Breast epithelium (tissue), 4 donors: ENCODE measurements at regions not wholly inside any gene's neighbourhood (a gene's known extent, or its start where the extent isn't known, plus 50 kb on each side); places are given as distances from the start of the nearest gene placed in this dataset.

ENCODE experiments used
- DNase-seq, 2 donors: peaks; one replicate each; pipeline ENCODE4 v3.0.0-alpha.2; 2019; ENCODE audit warnings: low spot score in 2 of 2
- H3K27ac ChIP-seq, 2 donors: fragments of 200-600 bp; sonication (generic) in 1 of 2; one replicate each; pipeline ENCODE4 v1.5.1; 2016 to 2019; ENCODE audit warnings: mild to moderate bottlenecking in 1 of 2
- H3K27me3 ChIP-seq, 2 donors: fragments of 200-600 bp; sonication (generic) in 1 of 2; one replicate each; pipeline versions ENCODE4 v1.5.1 to v1.6.0; 2017 to 2019; ENCODE audit warnings: control low read depth in 1 of 2, mild to moderate bottlenecking in 1 of 2
- H3K36me3 ChIP-seq: fragments of 200-600 bp; one replicate; pipeline ENCODE4 v1.5.1; 2019
- H3K4me1 ChIP-seq, 2 donors: fragments of 200-600 bp; sonication (generic); one replicate each; pipeline ENCODE4 v1.5.1; 2016 to 2019; ENCODE audit warnings: control low read depth in 1 of 2
- H3K4me3 ChIP-seq, 3 donors: fragments of 200-600 bp; sonication (generic); 1 replicate in 2 of 3; 2 replicates in 1 of 3; pipeline ENCODE4 v1.5.1; 2016 to 2019; ENCODE audit warnings: mild to moderate bottlenecking in 3 of 3, moderate library complexity in 2 of 3
- H3K9me3 ChIP-seq, 2 donors: fragments of 200-600 bp; sonication (generic) in 1 of 2; one replicate each; pipeline ENCODE4 v1.5.1; 2016 to 2019; ENCODE audit warnings: control low read depth in 1 of 2
- CTCF ChIP-seq, 3 donors: fragments of 450-650 bp; IDR thresholded peaks; one replicate each; pipeline ENCODE4 v1.5.1; 2016 to 2017; ENCODE audit warnings: antibody characterized with exemption in 3 of 3, mild to moderate bottlenecking in 3 of 3, moderate library complexity in 3 of 3
- POLR2A ChIP-seq: fragments of 450-650 bp; IDR thresholded peaks from one replicate; pipeline ENCODE4 v1.6.1; 2016; ENCODE audit warnings: antibody characterized with exemption, mild to moderate bottlenecking, moderate library complexity
- POLR2AphosphoS5 ChIP-seq, 3 donors: sonication (generic); formaldehyde crosslinking; IDR thresholded peaks; one replicate each; pipeline ENCODE4 v1.6.1; 2017; ENCODE audit warnings: antibody characterized with exemption in 3 of 3
- intact Hi-C: fragments of 100-400 bp; cut with DNase I; formaldehyde crosslinking; loops from one replicate; pipeline ENCODE4 v1.15.1; 2023; ENCODE audit warnings: low total_unique reads

GRCh38 chr4:1552451-1552850 is 131.7 kb downstream of the FAM53A start:
- Histone ChIP-seq H3K9me3 (no peaks in the 10 kb centered on the region), H3K27me3 (peaks cover 5 to 59% of the 10 kb centered on the region in 2 donors), H3K27ac (no peak overlapping the region), H3K4me3 (no peak overlapping the region), H3K4me1 (peaks cover 0 to 5% of the 10 kb centered on the region in 2 donors), H3K36me3 (no peaks in the 10 kb centered on the region)
- TF ChIP-seq POLR2AphosphoS5 (IDR thresholded peaks at IDR 0.05) (no peak), CTCF (IDR thresholded peaks at IDR 0.05) (no peak), POLR2A (no peak)
- intact Hi-C loops, result no loop called here
- no peak for DNase-seq

GRCh38 chr4:1551211-1551610 is 132.9 kb downstream of the FAM53A start:
- TF ChIP-seq POLR2AphosphoS5 (IDR thresholded peaks at IDR 0.05), result no peak
- TF ChIP-seq CTCF (IDR thresholded peaks at IDR 0.05), result no peak
- TF ChIP-seq POLR2A, result no peak
- no peak overlapping the region for H3K4me3 ChIP-seq
- peaks cover 2 to 50% of the 10 kb centered on the region in 2 donors for H3K27me3 ChIP-seq
- intact Hi-C loops, result no loop called here
- no peak overlapping the region for H3K27ac ChIP-seq
- peaks cover 0 to 5% of the 10 kb centered on the region in 2 donors for H3K4me1 ChIP-seq
- H3K36me3 ChIP-seq, result no peaks in the 10 kb centered on the region
- H3K9me3 ChIP-seq, result no peaks in the 10 kb centered on the region
- no peak for DNase-seq

GRCh38 chr4:1550122-1551070 is 133.7 kb downstream of the FAM53A start:
- Histone ChIP-seq H3K27ac (no peak overlapping the region), H3K36me3 (no peaks in the 10 kb centered on the region), H3K4me3 (no peak overlapping the region), H3K27me3 (peaks cover 2 to 45% of the 10 kb centered on the region in 2 donors), H3K4me1 (peaks cover 0 to 5% of the 10 kb centered on the region in 2 donors), H3K9me3 (no peaks in the 10 kb centered on the region)
- no peak for DNase-seq
- intact Hi-C loops, result no loop called here
- TF ChIP-seq POLR2A, result no peak
- no peak for TF ChIP-seq CTCF (IDR thresholded peaks at IDR 0.05)
- no peak for TF ChIP-seq POLR2AphosphoS5 (IDR thresholded peaks at IDR 0.05)

- H3K9me3 ChIP-seq, result no peaks in the 10 kb centered on the region
- H3K36me3 ChIP-seq, result no peaks in the 10 kb centered on the region
- H3K27ac ChIP-seq, result no peak overlapping the region
- TF ChIP-seq POLR2A, result no peak
- no peak for TF ChIP-seq CTCF (IDR thresholded peaks at IDR 0.05)
- no peak for TF ChIP-seq POLR2AphosphoS5 (IDR thresholded peaks at IDR 0.05)
- DNase-seq, result no peak
- H3K4me3 ChIP-seq, result no peak overlapping the region
- intact Hi-C loops, result no loop called here
- peaks cover 0 to 5% of the 10 kb centered on the region in 2 donors for H3K4me1 ChIP-seq
- H3K27me3 ChIP-seq, result peaks cover 2 to 39% of the 10 kb centered on the region in 2 donors
Observed at GRCh38 chr4:1549638-1550035, 134.5 kb downstream of the FAM53A start.
